ENCODE measurements at regions not wholly inside any gene's neighbourhood (a gene's known extent, or its start where the extent isn't known, plus 50 kb on each side); places are given as distances from the start of the nearest gene placed in this dataset.
"Not testable (repeated sequence)": the region's sequence is repeated elsewhere in the genome, so short reads cannot be mapped to it uniquely, and the experiment has no call there.

DNA sequence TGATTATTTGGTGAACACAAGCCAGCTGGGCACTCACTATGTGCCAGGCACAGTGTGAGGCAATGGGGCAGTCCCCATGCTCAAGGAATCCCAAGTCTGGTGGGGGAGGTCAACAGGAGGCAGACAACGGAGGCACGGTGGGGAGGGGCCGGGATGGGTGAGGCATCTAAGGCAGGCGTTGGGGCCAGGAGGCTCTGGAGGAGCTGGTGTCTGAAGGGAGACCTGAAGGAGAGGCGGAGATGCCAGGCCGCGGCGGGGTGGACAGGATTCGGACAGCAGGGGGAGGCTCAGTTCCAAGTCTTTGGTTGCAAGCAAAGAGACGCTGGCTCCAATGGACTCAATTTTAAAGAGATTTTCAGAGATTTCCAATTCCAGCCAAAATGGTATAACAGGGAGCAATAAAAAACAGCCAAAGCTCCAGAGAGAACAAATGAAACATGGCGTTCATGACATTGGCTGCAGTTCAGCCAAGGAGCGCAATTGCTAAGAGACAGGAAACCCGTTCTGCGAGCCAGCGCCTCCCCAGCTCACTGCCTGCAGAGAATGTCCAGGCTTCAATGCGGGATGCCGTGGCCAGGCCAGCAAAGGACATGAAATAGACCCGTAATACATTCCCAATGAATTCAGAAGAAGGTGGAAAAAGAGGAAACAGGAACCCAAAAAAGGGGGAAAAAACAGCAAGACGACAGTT, 105.2 kb upstream of the LRPAP1 start:
- no peaks in the 10 kb centered on the region for H3K4me1 ChIP-seq (ENCODE audit: insufficient read depth)
- no peak for TF ChIP-seq EZH2phosphoT487 (IDR thresholded peaks at IDR 0.05; ENCODE audit: low read depth, severe bottlenecking, unreplicated experiment)
- TF ChIP-seq EZH2 (IDR thresholded peaks at IDR 0.05; ENCODE audit: borderline replicate concordance) = no peak
- TF ChIP-seq, protein P1, sequence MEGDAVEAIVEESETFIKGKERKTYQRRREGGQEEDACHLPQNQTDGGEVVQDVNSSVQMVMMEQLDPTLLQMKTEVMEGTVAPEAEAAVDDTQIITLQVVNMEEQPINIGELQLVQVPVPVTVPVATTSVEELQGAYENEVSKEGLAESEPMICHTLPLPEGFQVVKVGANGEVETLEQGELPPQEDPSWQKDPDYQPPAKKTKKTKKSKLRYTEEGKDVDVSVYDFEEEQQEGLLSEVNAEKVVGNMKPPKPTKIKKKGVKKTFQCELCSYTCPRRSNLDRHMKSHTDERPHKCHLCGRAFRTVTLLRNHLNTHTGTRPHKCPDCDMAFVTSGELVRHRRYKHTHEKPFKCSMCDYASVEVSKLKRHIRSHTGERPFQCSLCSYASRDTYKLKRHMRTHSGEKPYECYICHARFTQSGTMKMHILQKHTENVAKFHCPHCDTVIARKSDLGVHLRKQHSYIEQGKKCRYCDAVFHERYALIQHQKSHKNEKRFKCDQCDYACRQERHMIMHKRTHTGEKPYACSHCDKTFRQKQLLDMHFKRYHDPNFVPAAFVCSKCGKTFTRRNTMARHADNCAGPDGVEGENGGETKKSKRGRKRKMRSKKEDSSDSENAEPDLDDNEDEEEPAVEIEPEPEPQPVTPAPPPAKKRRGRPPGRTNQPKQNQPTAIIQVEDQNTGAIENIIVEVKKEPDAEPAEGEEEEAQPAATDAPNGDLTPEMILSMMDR (IDR thresholded peaks at IDR 0.05; ENCODE audit: poor library complexity) = no peak
- 92% methylated on average over 17 of the region's 19 CpGs for WGBS (ENCODE audit: low lambda C conversion rate, missing lambda C conversion rate)
- no peak for DNase-seq (ENCODE audit: low spot score)
- H4K20me1 ChIP-seq (ENCODE audit: insufficient read depth, poor library complexity, severe bottlenecking) = no peaks in the 10 kb centered on the region
- H3K9me2 ChIP-seq (replicated peaks; ENCODE audit: insufficient read depth) = no peaks in the 10 kb centered on the region
- H3K36me3 ChIP-seq (replicated peaks; ENCODE audit: insufficient read depth, low read depth) = no peaks in the 10 kb centered on the region
- no peaks in the 10 kb centered on the region for H3K9me3 ChIP-seq (ENCODE audit: low read depth)
- no peak overlapping the region for H3K4me2 ChIP-seq
- H2AFZ ChIP-seq = no peak overlapping the region
- H3K79me2 ChIP-seq = no peaks in the 10 kb centered on the region
- no peaks in the 10 kb centered on the region for H3K27me3 ChIP-seq
- no peak overlapping the region for H3K27ac ChIP-seq
- no peak overlapping the region for H3K4me3 ChIP-seq

DNA sequence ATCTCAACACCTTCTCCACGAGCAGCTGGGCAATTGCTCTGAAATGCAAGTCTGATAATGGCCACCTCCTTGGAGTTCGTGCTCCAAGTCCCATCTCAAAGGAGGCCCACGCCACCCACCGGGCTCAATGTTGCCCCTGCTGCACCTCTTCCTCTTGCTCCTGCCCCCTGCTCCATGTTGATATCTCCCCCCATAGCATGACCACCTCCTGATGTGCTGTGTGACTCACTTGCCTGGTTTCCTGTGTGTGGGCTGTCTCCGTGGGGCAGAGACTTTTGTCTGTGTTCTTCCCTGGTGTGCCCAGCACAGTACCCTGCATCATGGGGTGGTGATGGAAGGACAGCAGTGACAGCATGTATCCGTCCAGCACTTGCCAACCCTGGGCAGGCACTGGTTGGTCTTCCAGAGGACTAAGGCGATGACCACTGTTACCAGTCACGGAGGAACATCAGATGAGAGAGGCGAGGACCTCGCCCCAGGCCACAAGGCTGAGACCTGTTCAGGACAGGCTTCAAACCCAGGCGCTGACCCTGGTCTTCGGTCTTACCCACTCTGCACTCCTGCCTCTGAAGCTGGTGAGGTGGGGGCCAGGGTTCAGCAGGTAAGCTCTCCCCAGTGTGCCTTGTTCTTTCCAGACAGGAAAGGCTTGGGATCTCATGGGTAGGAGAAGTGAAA, 104.6 kb upstream of the LRPAP1 start:
- Histone ChIP-seq H2AFZ (no peak overlapping the region), H3K9me2 (replicated peaks; ENCODE audit: insufficient read depth) (no peaks in the 10 kb centered on the region), H4K20me1 (ENCODE audit: insufficient read depth, poor library complexity, severe bottlenecking) (no peaks in the 10 kb centered on the region), H3K4me2 (no peak overlapping the region), H3K27me3 (no peaks in the 10 kb centered on the region), H3K9me3 (ENCODE audit: low read depth) (no peaks in the 10 kb centered on the region), H3K36me3 (replicated peaks; ENCODE audit: insufficient read depth, low read depth) (no peaks in the 10 kb centered on the region), H3K4me3 (no peak overlapping the region), H3K27ac (no peak overlapping the region), H3K4me1 (ENCODE audit: insufficient read depth) (no peaks in the 10 kb centered on the region), H3K79me2 (no peaks in the 10 kb centered on the region)
- WGBS (ENCODE audit: low lambda C conversion rate, missing lambda C conversion rate) = 96% methylated on average over 12 of the region's 12 CpGs
- DNase-seq (ENCODE audit: low spot score) = no peak
- TF ChIP-seq EZH2phosphoT487 (IDR thresholded peaks at IDR 0.05; ENCODE audit: low read depth, severe bottlenecking, unreplicated experiment) (no peak), EZH2 (IDR thresholded peaks at IDR 0.05; ENCODE audit: borderline replicate concordance) (no peak)
- TF ChIP-seq, protein P1 (IDR thresholded peaks at IDR 0.05; ENCODE audit: poor library complexity) = no peak

DNA sequence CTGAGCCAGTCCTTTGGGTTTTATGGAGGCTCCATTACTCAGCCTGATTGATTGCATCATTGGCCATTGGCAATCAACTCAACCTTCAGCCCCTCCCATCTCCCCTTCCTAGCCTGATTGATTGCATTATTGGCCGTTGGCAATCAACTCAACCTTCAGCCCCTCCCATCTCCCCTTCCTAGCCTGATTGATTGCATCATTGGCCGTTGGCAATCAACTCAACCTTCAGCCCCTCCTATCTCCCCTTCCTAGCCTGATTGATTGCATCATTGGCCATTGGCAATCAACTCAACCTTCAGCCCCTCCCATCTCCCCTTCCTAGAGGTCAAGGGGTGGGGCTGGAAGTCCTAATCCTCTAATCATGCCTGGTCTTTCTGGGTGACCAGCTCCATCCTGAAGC, 103.8 kb upstream of the LRPAP1 start:
- not testable (repeated sequence) for H2AFZ ChIP-seq; H3K4me1 ChIP-seq (ENCODE audit: insufficient read depth)

More for the DNA sequence above, 103.8 kb upstream of the LRPAP1 start:
- DNase-seq (ENCODE audit: low spot score); H3K79me2 ChIP-seq; H4K20me1 ChIP-seq (ENCODE audit: insufficient read depth, poor library complexity, severe bottlenecking); H3K4me2 ChIP-seq; H3K27ac ChIP-seq; H3K9me3 ChIP-seq (ENCODE audit: low read depth); H3K27me3 ChIP-seq; H3K9me2 ChIP-seq (replicated peaks; ENCODE audit: insufficient read depth); H3K4me3 ChIP-seq; H3K36me3 ChIP-seq (replicated peaks; ENCODE audit: insufficient read depth, low read depth): not testable (repeated sequence)
- 75% methylated on average over 2 of the region's 2 CpGs for WGBS (ENCODE audit: low lambda C conversion rate, missing lambda C conversion rate)

All from hepatocyte (in vitro differentiated cells).